Natural killer cell (primary cell): ENCODE measurements at regions not wholly inside any gene's neighbourhood (a gene's known extent, or its start where the extent isn't known, plus 50 kb on each side); places are given as distances from the start of the nearest gene placed in this dataset.

Experiments used
- ATAC-seq, 3 donors: fragments of 150-1000 bp in 2 of 3; fragments of 200-7000 bp in 1 of 3; cut with Tn5 transposase; 1 replicate in 1 of 3; 2 replicates in 2 of 3; pipeline ENCODE4 v1.10.0; 2021; ENCODE audit warnings: mild to moderate bottlenecking in 2 of 3, moderate library complexity in 2 of 3
- DNase-seq, 2 donors: peaks; one replicate each; pipeline versions ENCODE4 v3.0.0 to v3.0.0-alpha.2; 2013 to 2021; ENCODE audit warnings: mixed read lengths in 1 of 2
- H3K27ac ChIP-seq: one replicate; pipeline ENCODE4 v1.5.1; 2013; ENCODE audit warnings: mild to moderate bottlenecking, low read length
- H3K27me3 ChIP-seq: one replicate; pipeline ENCODE4 v1.6.1; 2013; ENCODE audit warnings: low read length; ENCODE audit not compliant: control insufficient read depth, insufficient read depth
- H3K36me3 ChIP-seq: one replicate; pipeline ENCODE4 v1.6.1; 2013; ENCODE audit warnings: low read length; ENCODE audit not compliant: control insufficient read depth, insufficient read depth
- H3K4me1 ChIP-seq: one replicate; pipeline ENCODE4 v1.6.1; 2013; ENCODE audit warnings: low read length; ENCODE audit not compliant: control insufficient read depth, insufficient read depth
- H3K4me3 ChIP-seq: one replicate; pipeline ENCODE4 v1.5.1; 2013; ENCODE audit warnings: low read length
- H3K9me3 ChIP-seq: one replicate; pipeline ENCODE4 v1.6.1; 2013; ENCODE audit warnings: low read length; ENCODE audit not compliant: control insufficient read depth, insufficient read depth
- H3K27ac Mint-ChIP-seq, 2 donors: one replicate each; pipeline ENCODE4 v1.8.0; 2022; ENCODE audit warnings: mild to moderate bottlenecking in 2 of 2, mixed read lengths in 2 of 2, moderate library complexity in 1 of 2
- H3K27me3 Mint-ChIP-seq, 2 donors: one replicate each; pipeline ENCODE4 v1.8.0; 2022; ENCODE audit warnings: low read depth in 2 of 2, mixed read lengths in 2 of 2
- H3K36me3 Mint-ChIP-seq: one replicate; pipeline ENCODE4 v1.8.0; 2022; ENCODE audit warnings: mixed read lengths
- H3K4me1 Mint-ChIP-seq, 2 donors: one replicate each; pipeline ENCODE4 v1.8.0; 2022; ENCODE audit warnings: mixed read lengths in 2 of 2
- H3K4me3 Mint-ChIP-seq: one replicate; pipeline ENCODE4 v1.8.0; 2022; ENCODE audit warnings: mild to moderate bottlenecking, moderate library complexity, mixed read lengths
- H3K9me3 Mint-ChIP-seq, 2 donors: one replicate each; pipeline ENCODE4 v1.8.0; 2022; ENCODE audit warnings: mixed read lengths in 2 of 2
- CTCF ChIP-seq: fragments of 200-600 bp; IDR thresholded peaks from one replicate; pipeline ENCODE4 v1.8.0; 2022; ENCODE audit warnings: antibody characterized with exemption
- WGBS: methylation state at CpG from one replicate; pipeline ENCODE4 v1.1.7; 2013; ENCODE audit warnings: missing lambda C conversion rate; ENCODE audit not compliant: insufficient coverage; 5-methylcytosine and 5-hydroxymethylcytosine counted together
- intact Hi-C: fragments of 100-400 bp; cut with micrococcal nuclease; formaldehyde crosslinking; loops from one replicate; pipeline ENCODE4 v1.14.2; 2022

DNA sequence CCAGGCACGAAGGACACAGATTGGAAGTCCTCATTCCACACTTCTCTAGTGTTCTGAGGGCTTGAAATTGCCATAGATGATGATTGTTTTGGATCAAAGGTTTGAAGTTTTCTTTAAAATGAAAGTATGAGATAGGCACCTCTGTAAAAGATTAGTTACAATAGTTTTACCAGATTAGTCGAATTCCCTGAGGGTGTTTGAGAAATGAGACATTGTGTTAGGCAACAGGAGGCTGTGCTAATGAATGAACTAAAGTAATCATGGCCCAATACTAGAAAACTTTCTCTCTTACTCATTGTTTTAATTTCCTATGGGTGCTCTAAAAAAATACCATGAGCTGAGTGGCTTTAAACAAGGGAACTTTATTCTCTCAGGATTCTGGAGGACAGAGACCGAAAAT is 421.7 kb downstream of the RNF144A start:
- H3K27ac ChIP-seq: no peak overlapping the region
- H3K9me3 Mint-ChIP-seq: no peaks in the 10 kb centered on the region
- no peak overlapping the region for H3K4me3 ChIP-seq
- no peak overlapping the region for H3K27ac Mint-ChIP-seq
- H3K9me3 ChIP-seq: no peaks in the 10 kb centered on the region
- 91% methylated on average over 2 of the region's 3 CpGs for WGBS
- no peaks in the 10 kb centered on the region for H3K36me3 ChIP-seq
- H3K36me3 Mint-ChIP-seq: no peaks in the 10 kb centered on the region
- H3K4me3 Mint-ChIP-seq: no peak overlapping the region
- no peaks in the 10 kb centered on the region for H3K27me3 ChIP-seq
- no peaks in the 10 kb centered on the region for H3K4me1 ChIP-seq
- no peaks in the 10 kb centered on the region for H3K4me1 Mint-ChIP-seq
- intact Hi-C loops: no loop called here
- ATAC-seq: no peak
- no peak for DNase-seq
- TF ChIP-seq CTCF: no peak
- peaks cover 17 to 20% of the 10 kb centered on the region in 2 donors for H3K27me3 Mint-ChIP-seq

GRCh38 chr2:7346336-7346735 is 429.1 kb downstream of the RNF144A start:
- DNase-seq (no peak), ATAC-seq (no peak)
- no peaks in the 10 kb centered on the region for H3K9me3 ChIP-seq
- H3K27ac ChIP-seq: no peak overlapping the region
- Mint-ChIP-seq H3K9me3 (no peaks in the 10 kb centered on the region), H3K36me3 (no peaks in the 10 kb centered on the region), H3K27ac (no peak overlapping the region), H3K4me1 (no peaks in the 10 kb centered on the region), H3K4me3 (no peak overlapping the region), H3K27me3 (peaks cover 7 to 9% of the 10 kb centered on the region in 2 donors)
- no peaks in the 10 kb centered on the region for H3K36me3 ChIP-seq
- H3K27me3 ChIP-seq: no peaks in the 10 kb centered on the region
- TF ChIP-seq CTCF: no peak
- intact Hi-C loops: no loop called here
- H3K4me1 ChIP-seq: no peaks in the 10 kb centered on the region
- WGBS: 93% methylated on average over 4 of the region's 4 CpGs
- no peak overlapping the region for H3K4me3 ChIP-seq

DNA sequence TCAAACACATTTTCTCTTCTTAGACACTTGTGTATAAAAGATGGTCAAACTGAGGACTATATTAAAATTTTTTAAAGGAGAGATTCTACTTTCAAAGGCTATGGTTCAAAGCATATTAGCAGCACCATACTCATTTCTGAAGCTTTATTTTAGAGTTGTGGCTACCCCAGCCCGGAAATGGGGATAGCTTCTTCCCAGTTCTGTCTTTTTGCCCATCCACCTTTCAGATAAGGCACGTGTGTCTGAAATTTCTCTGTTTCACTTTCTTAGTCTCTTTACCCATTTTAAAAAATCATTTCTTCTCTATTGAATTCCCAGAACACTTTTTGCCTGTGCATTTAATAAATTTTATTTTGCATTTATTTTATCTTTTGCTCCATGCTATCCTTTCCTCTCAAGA is 431.5 kb downstream of the RNF144A start:
- Histone ChIP-seq H3K27me3 (no peaks in the 10 kb centered on the region), H3K4me1 (no peaks in the 10 kb centered on the region), H3K27ac (no peak overlapping the region), H3K36me3 (no peaks in the 10 kb centered on the region), H3K9me3 (no peaks in the 10 kb centered on the region), H3K4me3 (no peak overlapping the region)
- TF ChIP-seq CTCF: no peak
- ATAC-seq (no peak), DNase-seq (no peak)
- Mint-ChIP-seq H3K4me3 (no peak overlapping the region), H3K27me3 (peaks cover 6 to 12% of the 10 kb centered on the region in 2 donors), H3K4me1 (no peaks in the 10 kb centered on the region), H3K27ac (no peak overlapping the region), H3K36me3 (no peaks in the 10 kb centered on the region), H3K9me3 (no peaks in the 10 kb centered on the region)
- intact Hi-C loops: no loop called here
- 89% methylated on average over 2 of the region's 2 CpGs for WGBS

DNA sequence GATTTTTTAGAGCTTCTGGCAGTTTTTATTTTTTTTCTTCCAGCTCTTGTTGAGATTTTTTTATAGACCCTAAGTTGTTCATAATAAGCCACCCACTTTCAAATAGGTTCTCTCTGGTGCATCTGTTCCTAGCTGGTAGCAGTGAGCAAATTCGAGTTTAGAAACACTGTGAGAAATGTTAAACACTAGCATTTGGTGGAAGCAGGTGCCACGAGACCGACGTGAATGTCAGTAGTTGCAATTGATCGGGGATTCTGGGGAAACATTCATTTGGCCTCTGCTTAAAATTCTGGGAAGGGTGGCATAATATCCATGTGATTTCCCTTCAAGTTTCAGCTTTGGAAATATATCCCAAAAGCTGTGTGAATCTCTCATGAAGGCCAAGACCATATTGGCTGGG is 435.0 kb downstream of the RNF144A start:
- ATAC-seq: no peak
- H3K4me1 ChIP-seq: no peaks in the 10 kb centered on the region

More for the DNA sequence above, 435.0 kb downstream of the RNF144A start:
- peaks cover 2 to 6% of the 10 kb centered on the region in 2 donors for H3K27me3 Mint-ChIP-seq
- H3K27ac ChIP-seq: no peak overlapping the region
- no peaks in the 10 kb centered on the region for H3K9me3 ChIP-seq
- WGBS: 88% methylated on average over 5 of the region's 5 CpGs
- no peaks in the 10 kb centered on the region for H3K4me1 Mint-ChIP-seq
- no peaks in the 10 kb centered on the region for H3K9me3 Mint-ChIP-seq
- H3K36me3 Mint-ChIP-seq: no peaks in the 10 kb centered on the region
- intact Hi-C loops: no loop called here
- DNase-seq: no peak
- H3K36me3 ChIP-seq: no peaks in the 10 kb centered on the region
- H3K4me3 ChIP-seq: no peak overlapping the region
- no peak overlapping the region for H3K27ac Mint-ChIP-seq
- no peaks in the 10 kb centered on the region for H3K27me3 ChIP-seq
- TF ChIP-seq CTCF: no peak
- no peak overlapping the region for H3K4me3 Mint-ChIP-seq
